ENCODE measurements at regions not wholly inside any gene's neighbourhood (a gene's known extent, or its start where the extent isn't known, plus 50 kb on each side); places are given as distances from the start of the nearest gene placed in this dataset.

GRCh38 chrX:112967341-112967740 lies 126.7 kb upstream of the AMOT start:
- no peak for TF ChIP-seq POLR2A (IDR thresholded peaks at IDR 0.05; ENCODE audit: low read length)
- TF ChIP-seq GATA1 (IDR thresholded peaks at IDR 0.05; ENCODE audit: low read depth, low read length) = no peak

All from erythroblast (primary cell).